ENCODE measurements at regions not wholly inside any gene's neighbourhood (a gene's known extent, or its start where the extent isn't known, plus 50 kb on each side); places are given as distances from the start of the nearest gene placed in this dataset.

DNA sequence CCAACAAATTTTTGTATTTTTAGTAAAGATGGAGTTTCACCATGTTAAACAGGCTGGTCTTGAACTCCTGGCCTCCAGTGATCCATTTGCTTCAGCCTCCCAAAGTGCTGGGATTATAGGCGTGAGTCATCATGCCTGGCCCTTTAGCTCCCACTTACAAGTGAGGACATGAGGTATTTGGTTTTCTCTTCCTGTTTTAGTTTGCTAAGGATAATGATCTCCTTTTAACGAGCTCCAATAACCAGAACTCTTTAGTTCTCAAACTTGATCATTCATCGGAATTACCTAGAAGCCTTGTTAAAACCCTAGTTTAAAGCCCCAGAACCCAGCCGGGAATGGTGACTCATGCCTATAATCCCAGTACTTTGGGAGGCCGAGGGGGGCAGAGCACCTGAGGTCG, 481.4 kb downstream of the TYW1 start:
- TF ChIP-seq POLR2A (IDR thresholded peaks at IDR 0.05; ENCODE audit: low read depth) (no peak), POLR2AphosphoS5 (IDR thresholded peaks at IDR 0.05) (no peak), EP300 (IDR thresholded peaks at IDR 0.05) (no peak)
- TF ChIP-seq, protein P1, sequence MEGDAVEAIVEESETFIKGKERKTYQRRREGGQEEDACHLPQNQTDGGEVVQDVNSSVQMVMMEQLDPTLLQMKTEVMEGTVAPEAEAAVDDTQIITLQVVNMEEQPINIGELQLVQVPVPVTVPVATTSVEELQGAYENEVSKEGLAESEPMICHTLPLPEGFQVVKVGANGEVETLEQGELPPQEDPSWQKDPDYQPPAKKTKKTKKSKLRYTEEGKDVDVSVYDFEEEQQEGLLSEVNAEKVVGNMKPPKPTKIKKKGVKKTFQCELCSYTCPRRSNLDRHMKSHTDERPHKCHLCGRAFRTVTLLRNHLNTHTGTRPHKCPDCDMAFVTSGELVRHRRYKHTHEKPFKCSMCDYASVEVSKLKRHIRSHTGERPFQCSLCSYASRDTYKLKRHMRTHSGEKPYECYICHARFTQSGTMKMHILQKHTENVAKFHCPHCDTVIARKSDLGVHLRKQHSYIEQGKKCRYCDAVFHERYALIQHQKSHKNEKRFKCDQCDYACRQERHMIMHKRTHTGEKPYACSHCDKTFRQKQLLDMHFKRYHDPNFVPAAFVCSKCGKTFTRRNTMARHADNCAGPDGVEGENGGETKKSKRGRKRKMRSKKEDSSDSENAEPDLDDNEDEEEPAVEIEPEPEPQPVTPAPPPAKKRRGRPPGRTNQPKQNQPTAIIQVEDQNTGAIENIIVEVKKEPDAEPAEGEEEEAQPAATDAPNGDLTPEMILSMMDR (IDR thresholded peaks at IDR 0.05), result no peak
- intact Hi-C loops (cut with DNase I), result no loop called here

DNA sequence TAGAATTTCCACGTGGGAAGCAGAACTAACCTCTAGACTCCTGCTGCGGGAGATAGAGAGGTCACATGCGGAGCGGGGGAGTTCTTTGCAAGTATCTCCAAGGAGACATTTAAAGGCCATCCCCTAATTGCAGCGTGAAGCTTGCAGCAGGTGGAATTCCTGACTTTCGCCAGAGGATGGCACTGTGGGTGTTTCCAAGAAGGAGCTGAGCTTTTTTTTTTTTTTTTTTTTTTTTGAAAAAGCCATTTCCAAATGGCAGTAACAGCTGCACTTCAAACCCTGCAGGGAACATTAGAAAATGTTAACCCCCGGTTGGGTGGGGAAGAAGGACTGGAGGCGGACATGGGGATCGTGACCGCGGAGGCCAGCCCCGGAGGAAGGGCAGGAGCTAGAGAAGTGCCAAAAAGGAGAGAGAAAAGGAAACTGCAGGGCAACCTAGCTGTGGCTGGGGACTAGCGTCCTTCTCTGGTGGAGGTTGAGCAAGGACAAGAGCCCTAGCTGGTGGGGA, 487.7 kb downstream of the TYW1 start:
- no peaks in the 10 kb centered on the region for H3K9me3 ChIP-seq
- 3% methylated on average over 13 of the region's 13 CpGs for WGBS
- H3K27me3 ChIP-seq, result no peaks in the 10 kb centered on the region
- H3K27ac ChIP-seq (replicated peaks in 1 of 4), result no peak overlapping the region
- DNase-seq (ENCODE audit: extremely low spot score), result no peak
- peaks cover 5 to 26% (median 21%) of the 10 kb centered on the region in 4 donors for H3K4me1 ChIP-seq
- intact Hi-C loops (cut with DNase I), result no loop called here
- no peaks in the 10 kb centered on the region for H3K36me3 ChIP-seq
- H3K4me3 ChIP-seq, result peak overlapping the region; percentile 32 to 37 (median 36)
- TF ChIP-seq POLR2A (IDR thresholded peaks at IDR 0.05; ENCODE audit: low read depth) (no peak), EP300 (IDR thresholded peaks at IDR 0.05) (no peak), POLR2AphosphoS5 (IDR thresholded peaks at IDR 0.05) (peak in 1 of 2 donors; percentile 6)
- TF ChIP-seq, protein P1 (IDR thresholded peaks at IDR 0.05), result peak; percentile 57 to 76 (median 68)

More for the DNA sequence above, 481.4 kb downstream of the TYW1 start:
- no peaks in the 10 kb centered on the region for H3K36me3 ChIP-seq
- no peak overlapping the region for H3K27ac ChIP-seq (replicated peaks in 1 of 4)
- H3K4me3 ChIP-seq, result no peak overlapping the region
- H3K9me3 ChIP-seq, result no peaks in the 10 kb centered on the region
- no peaks in the 10 kb centered on the region for H3K27me3 ChIP-seq
- WGBS, result 92% methylated on average over 6 of the region's 6 CpGs
- no peak for DNase-seq (ENCODE audit: extremely low spot score)
- H3K4me1 ChIP-seq, result no peaks in the 10 kb centered on the region

DNA sequence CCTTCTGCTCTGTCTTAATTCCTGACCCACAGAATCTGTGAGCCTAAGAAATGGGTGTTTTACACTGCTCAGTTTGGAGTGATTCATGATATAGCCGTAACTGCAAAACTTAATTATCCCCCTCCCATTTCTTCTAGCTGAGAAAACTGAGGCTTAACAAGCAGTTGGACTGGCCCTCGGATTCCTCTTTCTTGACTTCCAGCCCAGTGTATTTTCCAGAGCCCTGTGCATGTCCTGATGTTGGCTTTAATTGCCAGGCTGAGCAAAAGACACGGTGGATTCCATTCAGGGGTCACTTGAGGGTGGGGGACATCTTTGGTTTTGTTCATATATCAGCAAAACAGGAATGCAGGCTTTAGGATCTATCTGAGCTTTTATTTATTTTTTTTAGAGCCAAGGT, 489.8 kb downstream of the TYW1 start:
- Histone ChIP-seq H3K27me3 (no peaks in the 10 kb centered on the region), H3K36me3 (no peaks in the 10 kb centered on the region), H3K4me1 (peaks cover 5 to 26% (median 21%) of the 10 kb centered on the region in 4 donors), H3K27ac (replicated peaks in 1 of 4) (no peak overlapping the region), H3K9me3 (peaks cover 0 to 1% (median under 1%) of the 10 kb centered on the region in 4 donors), H3K4me3 (no peak overlapping the region)
- no peak for TF ChIP-seq POLR2A (IDR thresholded peaks at IDR 0.05; ENCODE audit: low read depth)
- intact Hi-C loops (cut with DNase I), result no loop called here
- DNase-seq (ENCODE audit: extremely low spot score), result no peak
- 43% methylated on average over 3 of the region's 3 CpGs for WGBS

DNA sequence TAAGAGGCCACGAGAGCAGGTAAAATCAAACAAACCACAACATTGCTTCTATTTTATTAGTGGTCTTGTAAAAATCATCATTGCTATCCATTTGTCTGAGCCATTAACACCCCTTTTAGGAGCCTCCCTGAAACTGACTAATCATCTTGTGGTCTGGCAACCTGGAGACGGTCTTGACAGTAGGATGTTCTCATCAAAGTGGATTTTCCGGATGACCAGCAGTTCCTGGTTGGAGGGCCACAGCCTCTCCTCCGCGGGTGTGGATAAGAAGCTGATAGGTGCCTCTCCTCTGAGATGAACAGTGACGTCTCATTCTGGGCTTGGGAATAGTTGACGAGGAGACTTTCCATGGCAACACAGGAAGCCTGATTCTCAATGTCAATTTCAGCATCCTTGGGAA, 490.7 kb downstream of the TYW1 start:
- Histone ChIP-seq H3K27me3 (no peaks in the 10 kb centered on the region), H3K9me3 (peaks cover 0 to 7% (median 3%) of the 10 kb centered on the region in 4 donors), H3K4me1 (peaks cover 5 to 26% (median 21%) of the 10 kb centered on the region in 4 donors), H3K4me3 (no peak overlapping the region), H3K36me3 (no peaks in the 10 kb centered on the region), H3K27ac (replicated peaks in 1 of 4) (no peak overlapping the region)
- WGBS, result 95% methylated on average over 4 of the region's 7 CpGs
- no peak for DNase-seq (ENCODE audit: extremely low spot score)
- TF ChIP-seq POLR2AphosphoS5 (IDR thresholded peaks at IDR 0.05) (no peak), POLR2A (IDR thresholded peaks at IDR 0.05; ENCODE audit: low read depth) (no peak), EP300 (IDR thresholded peaks at IDR 0.05) (no peak)
- TF ChIP-seq, protein P1 (IDR thresholded peaks at IDR 0.05), result no peak
- intact Hi-C loops (cut with DNase I), result no loop called here

DNA sequence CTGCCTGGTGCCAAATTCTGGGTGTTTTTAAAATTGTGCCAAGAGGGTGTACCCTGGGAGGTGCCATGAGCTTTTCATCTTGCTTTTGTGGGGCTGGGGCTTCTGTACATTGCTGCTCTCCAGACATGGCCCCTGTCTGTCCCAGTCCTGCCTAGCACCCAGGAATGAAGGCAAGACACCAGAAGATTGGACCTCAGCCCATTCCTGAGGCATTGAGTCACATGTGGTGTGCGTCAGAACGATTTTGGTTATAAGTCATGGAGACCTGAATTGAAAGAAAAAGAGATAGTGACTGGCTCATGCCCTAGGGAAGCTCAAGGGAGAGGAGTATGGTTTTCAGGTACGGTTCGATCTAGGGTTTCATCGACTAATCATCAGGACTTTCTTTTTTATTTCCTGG, 493.2 kb downstream of the TYW1 start:
- Histone ChIP-seq H3K27ac (replicated peaks in 1 of 4) (no peak overlapping the region), H3K27me3 (no peaks in the 10 kb centered on the region), H3K36me3 (no peaks in the 10 kb centered on the region), H3K4me3 (no peak overlapping the region), H3K9me3 (peaks cover 0 to 7% (median 3%) of the 10 kb centered on the region in 4 donors), H3K4me1 (peaks cover under 1 to 16% (median 11%) of the 10 kb centered on the region in 4 donors)
- intact Hi-C loops (cut with DNase I), result no loop called here
- no peak for DNase-seq (ENCODE audit: extremely low spot score)
- WGBS, result 96% methylated on average over 5 of the region's 5 CpGs
- TF ChIP-seq, protein P1 (IDR thresholded peaks at IDR 0.05), result no peak
- TF ChIP-seq POLR2A (IDR thresholded peaks at IDR 0.05; ENCODE audit: low read depth), result no peak
- TF ChIP-seq POLR2AphosphoS5 (IDR thresholded peaks at IDR 0.05), result no peak
- TF ChIP-seq EP300 (IDR thresholded peaks at IDR 0.05), result no peak

Data from esophagus muscularis mucosa (tissue), 4 donors.